Smooth muscle cell (in vitro differentiated cells): ENCODE measurements at regions not wholly inside any gene's neighbourhood (a gene's known extent, or its start where the extent isn't known, plus 50 kb on each side); places are given as distances from the start of the nearest gene placed in this dataset.

ENCODE experiments used
- DNase-seq: peaks from one replicate; lab custom pipeline; 2025; ENCODE audit not compliant: unreplicated experiment; lab: John Stamatoyannopoulos, UW
- H2AFZ ChIP-seq: fragments of 200-600 bp; sonication (generic); 2 replicates; pipeline ENCODE4 v1.6.0; 2016; ENCODE audit warnings: antibody characterized with exemption, low read depth, mild to moderate bottlenecking
- H3F3A ChIP-seq: fragments of 200-600 bp; sonication (generic); 2 replicates; pipeline ENCODE4 v1.6.0; 2017; ENCODE audit warnings: antibody characterized with exemption, low read depth
- H3K27ac ChIP-seq: fragments of 200-600 bp; sonication (generic); 2 replicates; pipeline ENCODE4 v1.5.1; 2016; ENCODE audit warnings: low read depth, mild to moderate bottlenecking
- H3K27me3 ChIP-seq: fragments of 200-600 bp; sonication (generic); 2 replicates; pipeline ENCODE4 v1.6.1; 2016; ENCODE audit warnings: low read depth, mild to moderate bottlenecking
- H3K36me3 ChIP-seq: fragments of 200-600 bp; sonication (generic); 2 replicates; pipeline ENCODE4 v1.5.1; 2016; ENCODE audit warnings: low read depth
- H3K4me1 ChIP-seq: fragments of 200-600 bp; sonication (generic); 2 replicates; pipeline ENCODE4 v1.5.1; 2016; ENCODE audit warnings: low read depth
- H3K4me2 ChIP-seq: fragments of 200-600 bp; sonication (generic); 2 replicates; pipeline ENCODE4 v1.6.0; 2016; ENCODE audit warnings: mild to moderate bottlenecking
- H3K4me3 ChIP-seq: fragments of 200-600 bp; sonication (generic); 2 replicates; pipeline ENCODE4 v1.5.1; 2016; ENCODE audit warnings: mild to moderate bottlenecking
- H3K79me2 ChIP-seq: fragments of 200-600 bp; sonication (generic); 2 replicates; pipeline ENCODE4 v1.6.0; 2016; ENCODE audit warnings: low read depth, mild to moderate bottlenecking
- H3K9ac ChIP-seq: fragments of 200-600 bp; sonication (generic); 2 replicates; pipeline ENCODE4 v1.6.0; 2016; ENCODE audit warnings: low read depth
- H3K9me3 ChIP-seq: fragments of 200-600 bp; sonication (generic); replicated peaks from 2 replicates; pipeline ENCODE4 v1.5.1; 2016; ENCODE audit warnings: low read depth
- H4K20me1 ChIP-seq: fragments of 200-600 bp; sonication (generic); 2 replicates; pipeline ENCODE4 v1.6.0; 2016; ENCODE audit warnings: low read depth
- CTCF ChIP-seq: fragments of 200-600 bp; sonication (generic); IDR thresholded peaks from 2 replicates; pipeline ENCODE4 v1.5.1; 2017; ENCODE audit warnings: borderline replicate concordance, mild to moderate bottlenecking, antibody characterized with exemption; ENCODE audit not compliant: insufficient read depth, poor library complexity, severe bottlenecking
- WGBS: methylation state at CpG from one replicate; pipeline ENCODE4 v1.1.7; 2016; ENCODE audit warnings: low lambda C conversion rate; 5-methylcytosine and 5-hydroxymethylcytosine counted together

- no peak overlapping the region for H3K4me2 ChIP-seq
- H3K4me3 ChIP-seq = no peak overlapping the region
- H2AFZ ChIP-seq = no peak overlapping the region
- H3K4me1 ChIP-seq = peaks cover 3% of the 10 kb centered on the region
- no peak overlapping the region for H3K27ac ChIP-seq
- H3K9me3 ChIP-seq = no peaks in the 10 kb centered on the region
- no peak for TF ChIP-seq CTCF
- WGBS = 91% methylated on average over 4 of the region's 4 CpGs
- no peaks in the 10 kb centered on the region for H3K79me2 ChIP-seq
- DNase-seq = no peak
- no peaks in the 10 kb centered on the region for H4K20me1 ChIP-seq
- no peak overlapping the region for H3K9ac ChIP-seq
- H3K36me3 ChIP-seq = no peaks in the 10 kb centered on the region
- no peaks in the 10 kb centered on the region for H3F3A ChIP-seq
- no peaks in the 10 kb centered on the region for H3K27me3 ChIP-seq
Observed at GRCh38 chr7:37536706-37537105, 88.0 kb upstream of the ELMO1 start.

DNA sequence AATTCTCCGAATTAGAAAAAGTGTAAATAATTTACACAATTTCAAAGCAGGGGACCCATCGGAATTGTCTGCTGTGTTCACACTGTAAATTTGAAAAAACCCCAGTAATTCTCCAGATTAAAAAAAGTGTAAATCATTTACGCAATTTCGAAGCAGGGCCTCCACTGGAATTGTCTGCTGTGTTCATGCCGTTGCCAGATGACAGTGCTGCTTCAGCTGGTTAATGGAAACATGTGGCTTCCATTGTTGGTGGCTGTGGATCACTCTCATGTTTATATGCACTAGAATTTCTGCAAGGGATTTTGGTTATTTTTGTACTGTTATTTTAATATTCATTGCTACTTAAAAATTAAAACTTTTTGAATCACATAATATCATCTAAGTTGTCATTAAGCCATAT lies 88.8 kb upstream of the ELMO1 start:
- Histone ChIP-seq H3K79me2 (no peaks in the 10 kb centered on the region), H3K27me3 (no peaks in the 10 kb centered on the region), H2AFZ (no peak overlapping the region), H3F3A (no peaks in the 10 kb centered on the region), H3K36me3 (no peaks in the 10 kb centered on the region), H3K27ac (no peak overlapping the region), H3K4me1 (peaks cover 3% of the 10 kb centered on the region), H3K4me3 (no peak overlapping the region), H4K20me1 (no peaks in the 10 kb centered on the region), H3K4me2 (no peak overlapping the region), H3K9me3 (no peaks in the 10 kb centered on the region), H3K9ac (no peak overlapping the region)
- no peak for DNase-seq
- WGBS = 88% methylated on average over 5 of the region's 5 CpGs
- no peak for TF ChIP-seq CTCF

- Histone ChIP-seq H4K20me1 (no peaks in the 10 kb centered on the region), H3K4me1 (peaks cover 3% of the 10 kb centered on the region), H3K4me3 (no peak overlapping the region), H3K79me2 (no peaks in the 10 kb centered on the region), H3F3A (no peaks in the 10 kb centered on the region), H3K9me3 (no peaks in the 10 kb centered on the region), H3K36me3 (no peaks in the 10 kb centered on the region), H3K9ac (no peak overlapping the region), H3K27me3 (no peaks in the 10 kb centered on the region), H2AFZ (no peak overlapping the region), H3K27ac (no peak overlapping the region), H3K4me2 (no peak overlapping the region)
- DNase-seq = no peak
- no peak for TF ChIP-seq CTCF
- 97% methylated on average over 4 of the region's 4 CpGs for WGBS
Observed at GRCh38 chr7:37538945-37539344, 90.3 kb upstream of the ELMO1 start.

GRCh38 chr7:37540917-37541316 lies 92.3 kb upstream of the ELMO1 start:
- H2AFZ ChIP-seq = no peak overlapping the region
- no peak overlapping the region for H3K4me3 ChIP-seq
- no peaks in the 10 kb centered on the region for H3F3A ChIP-seq
- H4K20me1 ChIP-seq = no peaks in the 10 kb centered on the region
- H3K9ac ChIP-seq = no peak overlapping the region
- H3K27me3 ChIP-seq = no peaks in the 10 kb centered on the region
- no peak for TF ChIP-seq CTCF
- no peaks in the 10 kb centered on the region for H3K9me3 ChIP-seq
- H3K4me1 ChIP-seq = peaks cover 9% of the 10 kb centered on the region
- no peak for DNase-seq
- WGBS = 96% methylated on average over 9 of the region's 9 CpGs
- H3K27ac ChIP-seq = no peak overlapping the region
- H3K79me2 ChIP-seq = no peaks in the 10 kb centered on the region
- no peaks in the 10 kb centered on the region for H3K36me3 ChIP-seq
- no peak overlapping the region for H3K4me2 ChIP-seq
